HG03565 (cell line): ENCODE measurements at regions not wholly inside any gene's neighbourhood (a gene's known extent, or its start where the extent isn't known, plus 50 kb on each side); places are given as distances from the start of the nearest gene placed in this dataset.

ENCODE experiments used
- ATAC-seq: cut with Tn5 transposase; IDR thresholded peaks from one replicate; pipeline ENCODE4 v1.9.1; 2021; ENCODE audit warnings: mild to moderate bottlenecking, moderate library complexity; ENCODE audit not compliant: unreplicated experiment

DNA sequence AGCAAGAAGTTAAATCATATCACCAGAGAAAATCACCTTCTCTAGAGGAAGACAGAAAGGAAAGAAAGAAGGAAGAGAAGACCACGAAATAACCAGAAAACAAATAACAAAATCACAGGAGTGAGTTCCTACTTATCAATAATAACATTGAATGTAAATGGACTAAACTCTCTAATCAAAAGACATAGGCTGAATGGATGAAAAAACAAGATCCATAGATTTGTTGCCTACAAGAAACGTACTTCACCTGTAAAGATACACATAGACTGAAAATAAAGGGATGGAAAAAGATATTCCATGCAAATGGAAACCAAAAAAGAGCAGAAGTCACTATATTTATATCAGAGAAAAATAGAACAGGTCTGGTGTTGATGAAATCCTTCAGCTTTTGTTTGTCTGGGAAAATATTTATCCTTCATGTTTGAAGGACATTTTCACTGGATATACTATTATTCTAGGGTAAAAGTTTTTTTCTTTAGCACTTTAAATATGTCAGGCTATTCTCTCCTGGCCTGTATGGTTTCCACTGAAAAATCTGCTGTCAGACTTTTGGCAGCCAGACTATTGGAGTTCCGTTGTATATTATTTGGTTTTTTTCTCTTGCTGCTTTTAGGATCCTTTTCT is 202.5 kb upstream of the DUSP10 start:
- no peak for ATAC-seq

- no peak for ATAC-seq
Observed at GRCh38 chr1:221940631-221941030, 198.7 kb upstream of the DUSP10 start.

- ATAC-seq = peak; percentile 59
Observed at GRCh38 chr1:221939607-221940006, 197.7 kb upstream of the DUSP10 start.

DNA sequence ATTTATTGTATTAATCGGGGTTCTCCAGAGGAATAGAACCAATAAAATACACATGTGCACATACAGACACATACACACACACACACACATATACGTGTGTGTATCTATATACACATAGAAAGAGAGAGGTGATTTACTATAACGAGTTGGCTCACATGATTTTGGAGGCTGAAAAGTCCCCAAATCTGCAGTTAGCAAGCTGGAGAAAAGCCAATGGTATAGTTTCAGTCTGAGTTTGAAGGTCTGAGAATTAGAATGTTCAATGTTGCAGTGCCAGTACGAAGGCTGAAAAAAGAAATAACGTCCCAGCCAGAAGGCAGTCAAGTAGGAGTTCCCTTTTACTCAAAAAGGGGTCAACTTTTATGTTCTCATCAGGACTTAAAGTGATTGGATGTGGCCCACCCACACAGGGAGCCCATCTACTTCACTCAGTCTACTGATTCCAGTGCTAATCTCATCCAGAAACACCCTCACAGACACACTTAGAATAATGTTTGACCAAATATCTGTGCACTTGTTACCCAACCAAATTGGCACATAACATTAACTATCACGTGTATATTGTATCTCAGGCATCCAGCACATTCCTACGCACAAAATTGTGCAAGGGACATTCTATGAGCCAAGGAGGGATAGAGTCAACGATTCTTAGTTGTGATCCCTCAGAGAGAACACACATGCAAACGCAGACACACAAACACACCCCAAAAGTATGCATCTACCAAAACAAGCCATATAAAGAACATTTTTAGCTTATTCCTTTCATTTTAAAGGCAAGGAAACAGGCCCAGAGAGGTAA is 195.5 kb upstream of the DUSP10 start:
- peak; percentile 68 for ATAC-seq

DNA sequence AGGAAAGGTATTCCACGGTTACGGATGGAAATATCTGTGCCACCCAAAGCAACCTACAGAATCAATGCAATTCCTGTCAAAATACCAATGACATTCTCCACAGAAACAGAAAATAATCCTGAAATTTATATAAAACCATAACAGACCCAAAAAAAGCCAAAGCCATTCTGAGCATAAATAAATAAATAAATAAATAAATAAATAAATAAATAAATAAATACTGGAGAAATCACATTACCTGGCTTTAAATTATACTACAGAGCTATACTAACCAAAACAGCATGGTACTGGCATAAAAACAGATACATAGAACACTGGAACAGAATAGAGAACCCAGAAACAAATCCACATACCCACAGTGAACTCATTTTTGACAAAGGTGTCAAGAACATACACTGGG is 191.9 kb upstream of the DUSP10 start:
- no peak for ATAC-seq

DNA sequence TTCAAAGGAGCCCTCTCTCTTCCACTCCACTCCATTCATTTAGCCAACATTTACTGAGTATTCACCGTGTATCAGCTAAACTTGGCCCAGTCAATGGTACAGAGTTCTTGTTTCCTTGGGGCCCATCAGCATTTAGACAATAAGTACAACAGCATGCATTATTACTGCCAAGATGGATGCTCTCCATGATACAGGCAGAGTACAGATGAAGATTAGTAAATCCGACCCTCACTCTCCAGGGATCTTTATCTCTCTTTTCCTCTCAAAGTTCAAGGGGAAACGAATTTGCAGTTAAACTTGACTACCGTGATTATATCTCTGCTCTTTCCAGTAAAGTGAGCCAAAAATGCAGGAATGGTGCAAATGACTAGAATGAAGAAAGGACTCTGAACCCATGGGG is 184.6 kb upstream of the DUSP10 start:
- no peak for ATAC-seq

DNA sequence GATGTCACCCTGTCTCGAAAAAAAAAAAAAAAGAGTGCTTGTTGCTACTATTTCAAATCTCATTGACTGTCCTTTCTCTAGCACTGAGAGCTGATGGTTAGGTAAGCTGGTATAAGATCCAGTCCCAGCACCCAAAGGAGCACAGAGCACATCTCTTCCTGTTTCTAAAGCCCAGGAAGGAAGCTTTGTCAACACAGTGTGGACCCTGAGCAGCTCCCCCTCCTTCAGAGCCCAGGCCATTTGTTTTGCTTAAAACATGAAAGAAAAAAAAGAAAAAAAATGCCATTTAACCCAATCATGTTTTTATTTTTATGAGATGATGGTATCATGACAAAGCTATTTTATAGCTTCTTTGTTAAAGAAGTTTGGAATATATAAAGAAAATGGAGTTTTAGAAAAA is 184.1 kb upstream of the DUSP10 start:
- no peak for ATAC-seq

DNA sequence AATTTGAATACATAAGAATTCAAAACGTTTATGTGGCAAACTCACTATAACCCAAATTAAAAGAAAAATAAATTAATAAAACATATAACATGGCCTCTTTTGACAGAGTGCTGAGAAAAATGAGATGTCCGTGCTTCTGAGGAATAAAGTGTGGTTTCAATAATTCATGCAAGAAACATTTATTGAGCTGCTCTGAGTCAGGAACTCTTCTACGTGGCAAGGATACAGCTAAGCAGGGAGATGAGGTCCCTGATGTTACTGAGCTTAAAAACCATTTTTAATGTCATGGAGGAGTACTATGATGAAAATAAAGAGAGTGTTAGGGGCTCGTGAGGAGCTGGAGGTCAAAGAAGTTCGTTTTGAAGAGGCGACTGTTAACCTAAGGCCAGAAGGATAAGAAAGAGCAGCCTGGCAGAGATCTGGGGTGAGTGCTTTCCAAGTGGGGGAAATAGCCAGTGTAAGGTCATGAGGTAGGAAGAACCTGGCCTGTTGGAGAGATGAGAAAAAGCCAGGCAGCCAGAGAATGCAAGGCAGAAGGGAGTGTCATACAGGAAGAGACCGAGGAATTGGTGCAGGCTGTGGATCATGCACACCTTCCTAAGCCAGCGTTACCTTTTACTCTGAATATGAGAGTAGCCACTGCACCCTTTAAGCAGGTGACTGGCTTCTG is 182.2 kb upstream of the DUSP10 start:
- ATAC-seq = no peak

- ATAC-seq = no peak
Observed at GRCh38 chr1:221921936-221922335, 180.0 kb upstream of the DUSP10 start.

GRCh38 chr1:221919743-221920142 is 177.9 kb upstream of the DUSP10 start:
- no peak for ATAC-seq

DNA sequence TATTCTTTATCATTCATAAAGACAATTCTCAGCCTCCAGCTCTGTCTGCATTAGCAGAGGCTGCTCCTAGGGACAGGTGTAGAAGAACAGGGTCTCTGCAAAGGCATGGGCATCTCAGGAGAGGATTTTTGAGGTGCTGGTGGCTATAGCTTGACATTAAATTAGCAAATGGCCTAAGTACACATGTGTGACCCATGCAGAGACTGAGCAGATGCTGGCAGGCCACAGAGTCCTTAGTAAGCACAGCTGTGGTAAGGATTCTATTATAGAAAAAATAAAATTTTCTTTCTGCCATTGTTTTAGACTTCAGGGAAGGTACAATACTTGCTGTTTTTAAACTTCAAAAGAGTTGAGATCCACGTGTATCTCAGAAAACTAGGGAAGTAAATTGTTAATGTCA is 177.5 kb upstream of the DUSP10 start:
- ATAC-seq = no peak

GRCh38 chr1:221916176-221916575 is 174.3 kb upstream of the DUSP10 start:
- no peak for ATAC-seq

GRCh38 chr1:221915764-221916163 is 173.9 kb upstream of the DUSP10 start:
- no peak for ATAC-seq

GRCh38 chr1:221913351-221913892 is 171.5 kb upstream of the DUSP10 start:
- no peak for ATAC-seq

DNA sequence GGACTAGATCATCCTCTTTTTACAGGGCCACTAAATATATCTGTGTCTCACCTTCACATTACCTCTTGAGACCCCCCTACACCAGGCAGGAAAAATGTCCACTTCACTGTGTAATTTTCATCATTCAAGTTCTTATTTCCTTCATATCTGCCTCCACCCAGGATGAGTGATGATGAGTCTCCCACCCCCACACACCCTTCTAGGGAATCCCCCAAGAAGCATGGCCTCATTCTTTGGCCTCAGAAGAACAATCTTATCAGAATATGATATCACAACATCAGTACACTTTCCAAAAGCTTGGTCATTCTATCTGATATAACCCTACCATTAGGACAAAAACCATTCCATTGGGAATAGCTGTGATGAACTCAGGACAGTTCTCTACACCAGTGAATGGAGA is 170.3 kb upstream of the DUSP10 start:
- ATAC-seq = no peak

GRCh38 chr1:221911714-221912113 is 169.8 kb upstream of the DUSP10 start:
- ATAC-seq = peak; percentile 74

DNA sequence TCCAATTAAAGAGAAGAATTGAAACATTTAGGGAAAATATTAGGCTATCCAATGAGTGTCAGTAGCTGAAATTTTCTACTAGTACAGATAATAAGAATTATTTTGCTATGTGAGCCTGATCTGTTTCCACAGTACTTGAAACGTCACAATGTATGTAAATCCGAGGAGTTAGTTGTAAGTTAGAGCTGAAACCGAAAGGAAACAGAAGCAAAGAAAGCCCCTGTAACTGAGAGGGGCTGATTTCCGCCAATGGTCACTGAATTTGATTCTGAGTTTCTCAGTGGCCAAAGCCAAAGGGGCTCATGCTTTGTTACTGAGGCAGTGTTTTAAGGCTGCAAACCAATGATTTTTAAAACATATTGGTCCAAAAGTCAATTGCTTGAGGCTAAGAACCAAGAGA is 168.3 kb upstream of the DUSP10 start:
- peak; percentile 47 for ATAC-seq

GRCh38 chr1:221908573-221908972 is 166.7 kb upstream of the DUSP10 start:
- no peak for ATAC-seq

DNA sequence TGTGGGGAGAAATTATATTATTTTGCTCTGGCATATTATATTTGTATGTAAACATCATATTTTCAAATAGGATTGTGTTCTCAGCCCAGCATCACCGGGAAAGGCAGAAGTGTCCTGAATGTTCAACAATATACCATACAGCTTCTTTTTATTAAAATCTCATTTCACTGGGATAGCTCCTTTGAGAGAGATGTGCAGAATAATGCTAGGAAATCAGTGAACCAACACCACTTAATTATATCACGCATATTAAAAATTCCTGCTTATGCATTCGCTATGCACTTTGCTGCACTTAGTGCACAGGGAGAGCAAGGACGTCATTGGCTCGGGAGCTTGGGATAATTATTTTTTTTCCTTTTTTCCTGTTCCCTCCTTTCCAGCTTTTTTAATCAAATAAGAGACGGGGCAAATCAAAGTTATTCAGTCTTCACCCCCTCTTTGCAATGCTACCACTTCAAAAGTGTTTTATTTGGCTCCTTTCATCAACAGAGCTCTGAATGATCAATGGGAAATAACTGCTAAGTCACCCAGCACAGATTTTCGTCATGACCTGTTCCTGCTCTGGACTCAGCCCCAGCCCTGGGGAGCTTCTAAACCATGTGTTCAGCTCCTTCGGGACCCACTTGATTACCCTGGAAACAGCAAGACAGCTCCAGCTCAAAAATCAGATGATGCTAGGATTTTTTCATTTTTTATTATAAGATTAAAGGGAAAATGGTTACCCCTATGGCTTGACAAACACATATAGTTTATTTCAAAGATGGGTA is 165.5 kb upstream of the DUSP10 start:
- ATAC-seq = no peak

DNA sequence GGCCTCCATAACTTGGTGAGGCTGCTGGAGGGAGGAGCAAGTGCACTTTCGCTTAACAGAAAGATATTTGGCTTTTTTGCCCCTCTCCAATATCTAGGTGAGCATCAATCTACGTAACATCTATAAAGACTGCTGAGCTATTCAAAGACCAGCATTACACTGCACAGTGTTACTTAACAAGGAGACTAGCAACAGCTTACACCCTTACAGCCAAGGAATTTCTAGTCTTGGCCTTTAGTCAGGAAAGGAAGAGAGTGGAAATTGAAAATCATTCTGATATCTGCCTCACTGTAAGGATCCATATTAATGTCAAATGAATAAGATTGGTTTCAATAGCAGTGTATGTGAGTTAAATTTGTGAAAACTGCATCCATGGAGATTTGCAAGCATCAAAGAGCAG is 163.9 kb upstream of the DUSP10 start:
- no peak for ATAC-seq

GRCh38 chr1:221904319-221904718 is 162.4 kb upstream of the DUSP10 start:
- no peak for ATAC-seq
